Astrocyte (in vitro differentiated cells and primary cell): ENCODE measurements at regions not wholly inside any gene's neighbourhood (a gene's known extent, or its start where the extent isn't known, plus 50 kb on each side); places are given as distances from the start of the nearest gene placed in this dataset.

Experiments
- DNase-seq: peaks from one replicate; pipeline ENCODE4 v3.0.0-alpha.2; 2010; ENCODE audit warnings: low read depth
- FAIRE-seq: peaks from 2 replicates; lab custom pipeline; 2011; peaks lifted over from hg19 to GRCh38; lab: Jason Lieb, UNC
- H2AFZ ChIP-seq: 2 replicates; pipeline ENCODE4 v1.6.0; 2012; ENCODE audit warnings: low read depth, low read length, inconsistent platforms
- H3K27ac ChIP-seq: 2 replicates; pipeline ENCODE4 v1.5.1; 2011; ENCODE audit warnings: low read depth, low read length, inconsistent platforms
- H3K27me3 ChIP-seq: 2 replicates; pipeline ENCODE4 v1.6.0; 2011; ENCODE audit warnings: low read length, inconsistent platforms; ENCODE audit not compliant: insufficient read depth
- H3K36me3 ChIP-seq: 2 replicates; pipeline ENCODE4 v1.5.1; 2011; ENCODE audit warnings: low read length, inconsistent platforms; ENCODE audit not compliant: insufficient read depth
- H3K4me1 ChIP-seq: 2 replicates; pipeline ENCODE4 v1.5.1; 2011; ENCODE audit warnings: low read length, inconsistent platforms; ENCODE audit not compliant: insufficient read depth
- H3K4me2 ChIP-seq: 2 replicates; pipeline ENCODE4 v1.6.0; 2012; ENCODE audit warnings: low read length, inconsistent platforms
- H3K4me3 ChIP-seq: 2 replicates; pipeline ENCODE4 v1.5.1; 2011; ENCODE audit warnings: low read depth, mild to moderate bottlenecking, low read length, inconsistent platforms; ENCODE audit not compliant: insufficient read depth
- H3K79me2 ChIP-seq: 2 replicates; pipeline ENCODE4 v1.6.0; 2012; ENCODE audit warnings: mild to moderate bottlenecking, low read length, inconsistent platforms; ENCODE audit not compliant: insufficient read depth
- H3K9ac ChIP-seq: 2 replicates; pipeline ENCODE4 v1.6.0; 2012; ENCODE audit warnings: mild to moderate bottlenecking, low read length, inconsistent platforms
- H3K9me3 ChIP-seq: 2 replicates; pipeline ENCODE4 v1.5.1; 2012; ENCODE audit warnings: low read depth, mild to moderate bottlenecking, low read length, inconsistent platforms; ENCODE audit not compliant: insufficient read depth
- H4K20me1 ChIP-seq: 2 replicates; pipeline ENCODE4 v1.6.0; 2012; ENCODE audit warnings: low read length, inconsistent platforms; ENCODE audit not compliant: insufficient read depth
- H3K27ac Mint-ChIP-seq: one replicate; pipeline ENCODE4 v1.8.0; 2021; ENCODE audit warnings: mild to moderate bottlenecking, mixed read lengths; ENCODE audit not compliant: unreplicated experiment
- H3K27me3 Mint-ChIP-seq: one replicate; pipeline ENCODE4 v1.8.0; 2021; ENCODE audit warnings: low read depth, mixed read lengths; ENCODE audit not compliant: unreplicated experiment
- H3K36me3 Mint-ChIP-seq: one replicate; pipeline ENCODE4 v1.8.0; 2021; ENCODE audit warnings: low read depth, mixed read lengths; ENCODE audit not compliant: unreplicated experiment
- H3K4me1 Mint-ChIP-seq: one replicate; pipeline ENCODE4 v1.8.0; 2021; ENCODE audit warnings: low read depth, mixed read lengths; ENCODE audit not compliant: unreplicated experiment
- H3K4me3 Mint-ChIP-seq: one replicate; pipeline ENCODE4 v1.8.0; 2021; ENCODE audit warnings: mild to moderate bottlenecking, moderate library complexity, mixed read lengths; ENCODE audit not compliant: unreplicated experiment
- H3K9me3 Mint-ChIP-seq: one replicate; pipeline ENCODE4 v1.8.0; 2021; ENCODE audit warnings: mild to moderate bottlenecking, mixed read lengths; ENCODE audit not compliant: unreplicated experiment
- EZH2 ChIP-seq: IDR thresholded peaks from 2 replicates; pipeline ENCODE4 v1.6.1; 2012; ENCODE audit warnings: mild to moderate bottlenecking, low read length, inconsistent platforms; ENCODE audit not compliant: insufficient read depth
- TF ChIP-seq, protein P1 (sequence below): IDR thresholded peaks from 2 replicates; pipeline ENCODE4 v1.5.1; 2011; ENCODE audit warnings: low read depth, mild to moderate bottlenecking, inconsistent platforms, low read length, moderate library complexity; ENCODE audit not compliant: insufficient read depth

- Histone ChIP-seq H3K4me1 (no peaks in the 10 kb centered on the region), H4K20me1 (no peaks in the 10 kb centered on the region), H3K27me3 (no peaks in the 10 kb centered on the region), H3K36me3 (no peaks in the 10 kb centered on the region), H3K27ac (no peak overlapping the region), H3K4me3 (no peak overlapping the region), H3K79me2 (no peaks in the 10 kb centered on the region), H3K4me2 (no peak overlapping the region), H2AFZ (no peak overlapping the region), H3K9ac (no peak overlapping the region), H3K9me3 (no peaks in the 10 kb centered on the region)
- Mint-ChIP-seq H3K4me3 (no peak overlapping the region), H3K4me1 (no peaks in the 10 kb centered on the region), H3K9me3 (peaks cover 7% of the 10 kb centered on the region), H3K27ac (no peak overlapping the region), H3K27me3 (no peaks in the 10 kb centered on the region), H3K36me3 (no peaks in the 10 kb centered on the region)
- no peak for FAIRE-seq
- no peak for DNase-seq
- no peak for TF ChIP-seq EZH2
- TF ChIP-seq, protein P1, sequence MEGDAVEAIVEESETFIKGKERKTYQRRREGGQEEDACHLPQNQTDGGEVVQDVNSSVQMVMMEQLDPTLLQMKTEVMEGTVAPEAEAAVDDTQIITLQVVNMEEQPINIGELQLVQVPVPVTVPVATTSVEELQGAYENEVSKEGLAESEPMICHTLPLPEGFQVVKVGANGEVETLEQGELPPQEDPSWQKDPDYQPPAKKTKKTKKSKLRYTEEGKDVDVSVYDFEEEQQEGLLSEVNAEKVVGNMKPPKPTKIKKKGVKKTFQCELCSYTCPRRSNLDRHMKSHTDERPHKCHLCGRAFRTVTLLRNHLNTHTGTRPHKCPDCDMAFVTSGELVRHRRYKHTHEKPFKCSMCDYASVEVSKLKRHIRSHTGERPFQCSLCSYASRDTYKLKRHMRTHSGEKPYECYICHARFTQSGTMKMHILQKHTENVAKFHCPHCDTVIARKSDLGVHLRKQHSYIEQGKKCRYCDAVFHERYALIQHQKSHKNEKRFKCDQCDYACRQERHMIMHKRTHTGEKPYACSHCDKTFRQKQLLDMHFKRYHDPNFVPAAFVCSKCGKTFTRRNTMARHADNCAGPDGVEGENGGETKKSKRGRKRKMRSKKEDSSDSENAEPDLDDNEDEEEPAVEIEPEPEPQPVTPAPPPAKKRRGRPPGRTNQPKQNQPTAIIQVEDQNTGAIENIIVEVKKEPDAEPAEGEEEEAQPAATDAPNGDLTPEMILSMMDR, result no peak
These were observed 79.3 kb upstream of the CBLN2 start for GRCh38 chr18:72623444-72623843.

- H3K4me1 Mint-ChIP-seq, result no peaks in the 10 kb centered on the region
- no peaks in the 10 kb centered on the region for H3K79me2 ChIP-seq
- H3K36me3 Mint-ChIP-seq, result no peaks in the 10 kb centered on the region
- no peaks in the 10 kb centered on the region for H3K36me3 ChIP-seq
- H3K4me2 ChIP-seq, result no peak overlapping the region
- no peak overlapping the region for H3K4me3 Mint-ChIP-seq
- H3K4me1 ChIP-seq, result no peaks in the 10 kb centered on the region
- FAIRE-seq (no peak), DNase-seq (no peak)
- no peak for TF ChIP-seq EZH2
- TF ChIP-seq, protein P1, result no peak
- no peak overlapping the region for H3K9ac ChIP-seq
- peaks cover 2% of the 10 kb centered on the region for H3K9me3 Mint-ChIP-seq
- H3K27ac Mint-ChIP-seq, result no peak overlapping the region
- no peak overlapping the region for H3K27ac ChIP-seq
- H3K27me3 Mint-ChIP-seq, result no peaks in the 10 kb centered on the region
- H4K20me1 ChIP-seq, result no peaks in the 10 kb centered on the region
- H3K9me3 ChIP-seq, result no peaks in the 10 kb centered on the region
- no peaks in the 10 kb centered on the region for H3K27me3 ChIP-seq
- no peak overlapping the region for H2AFZ ChIP-seq
- H3K4me3 ChIP-seq, result no peak overlapping the region
These were observed 69.4 kb upstream of the CBLN2 start for GRCh38 chr18:72613534-72613930.

DNA sequence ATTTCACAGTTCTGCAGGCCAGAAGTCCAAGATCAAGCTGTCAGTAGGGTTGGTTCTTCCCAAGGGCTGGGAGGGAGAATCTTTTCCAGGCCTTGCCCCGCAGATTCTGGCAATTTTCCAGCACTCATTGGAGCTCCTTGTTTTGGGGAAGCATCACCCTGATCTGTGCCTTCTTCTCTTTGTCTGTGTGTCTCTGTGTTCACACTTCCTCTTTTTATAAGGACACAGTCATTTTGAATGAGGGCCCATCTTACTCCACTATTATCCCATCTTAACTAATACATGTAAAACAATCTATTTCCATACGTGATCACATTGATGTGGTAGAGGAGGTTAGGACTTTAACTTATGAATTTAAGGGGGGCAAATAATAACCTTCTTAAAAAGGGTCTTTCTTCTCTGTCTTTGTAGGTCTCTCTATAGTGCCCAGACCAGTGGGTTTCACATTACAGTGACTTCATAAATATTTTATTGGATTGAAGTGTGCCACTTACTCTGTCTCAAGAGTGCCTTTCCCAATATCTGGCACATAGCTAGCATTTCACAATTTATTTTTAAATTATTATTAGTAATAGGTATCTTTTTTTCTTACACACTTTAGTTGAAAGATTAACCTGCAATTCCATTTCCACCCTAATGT lies 68.9 kb upstream of the CBLN2 start:
- H3K27ac Mint-ChIP-seq, result no peak overlapping the region
- no peak for TF ChIP-seq EZH2
- TF ChIP-seq, protein P1, result no peak
- H3K9me3 Mint-ChIP-seq, result peaks cover 2% of the 10 kb centered on the region
- no peak overlapping the region for H3K9ac ChIP-seq
- H3K4me3 ChIP-seq, result no peak overlapping the region
- H3K79me2 ChIP-seq, result no peaks in the 10 kb centered on the region
- H3K36me3 ChIP-seq, result no peaks in the 10 kb centered on the region
- H3K9me3 ChIP-seq, result no peaks in the 10 kb centered on the region
- no peaks in the 10 kb centered on the region for H3K36me3 Mint-ChIP-seq
- no peak overlapping the region for H3K4me3 Mint-ChIP-seq
- H3K4me1 ChIP-seq, result no peaks in the 10 kb centered on the region
- no peak overlapping the region for H3K4me2 ChIP-seq
- no peak overlapping the region for H2AFZ ChIP-seq
- H3K27me3 ChIP-seq, result no peaks in the 10 kb centered on the region
- no peak for FAIRE-seq
- no peaks in the 10 kb centered on the region for H4K20me1 ChIP-seq
- H3K4me1 Mint-ChIP-seq, result no peaks in the 10 kb centered on the region
- no peak for DNase-seq
- H3K27ac ChIP-seq, result no peak overlapping the region
- no peaks in the 10 kb centered on the region for H3K27me3 Mint-ChIP-seq
